GM13976 (cell line): ENCODE measurements at regions not wholly inside any gene's neighbourhood (a gene's known extent, or its start where the extent isn't known, plus 50 kb on each side); places are given as distances from the start of the nearest gene placed in this dataset.
"Not testable (repeated sequence)": the region's sequence is repeated elsewhere in the genome, so short reads cannot be mapped to it uniquely, and the experiment has no call there.

ENCODE experiments used
- DNase-seq: peaks from one replicate; pipeline ENCODE4 v3.0.0; 2012; ENCODE audit warnings: low spot score
- CTCF ChIP-seq: IDR thresholded peaks from 2 replicates; pipeline ENCODE4 v1.5.1; 2012; ENCODE audit warnings: borderline replicate concordance, mild to moderate bottlenecking; ENCODE audit not compliant: insufficient read depth; ENCODE audit errors: extremely low read depth, missing control alignments, control extremely low read depth
- in situ Hi-C: fragments of 300-500 bp; cut with MboI; formaldehyde crosslinking; loops from one replicate; pipeline ENCODE4 v1.12.0; 2022; ENCODE audit warnings: low sequenced_read_pairs, mixed read lengths, inconsistent platforms; ENCODE audit not compliant: unreplicated experiment

DNA sequence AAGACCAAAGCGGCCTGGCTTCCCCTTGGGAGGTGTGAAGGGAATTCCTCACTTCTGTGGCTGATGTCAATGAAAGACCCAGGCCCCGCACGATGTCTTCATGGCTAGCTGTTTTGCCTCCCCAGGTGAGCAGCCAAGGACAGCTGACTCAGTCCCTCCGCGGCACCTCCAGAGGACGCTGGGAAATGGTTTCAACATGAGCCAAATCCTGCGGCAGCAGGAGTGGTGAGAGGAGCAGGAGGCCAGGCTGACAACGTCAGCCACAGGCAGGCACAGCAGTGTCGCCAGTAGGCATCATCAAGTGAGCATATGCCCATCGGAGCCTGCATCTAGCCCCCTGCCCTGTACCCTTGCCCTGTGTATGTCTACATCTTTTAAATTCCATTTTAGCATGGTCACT, 156.4 kb upstream of the RAB6C start:
- in situ Hi-C loops: no loop called here
- no peak for DNase-seq
- TF ChIP-seq CTCF: no peak

DNA sequence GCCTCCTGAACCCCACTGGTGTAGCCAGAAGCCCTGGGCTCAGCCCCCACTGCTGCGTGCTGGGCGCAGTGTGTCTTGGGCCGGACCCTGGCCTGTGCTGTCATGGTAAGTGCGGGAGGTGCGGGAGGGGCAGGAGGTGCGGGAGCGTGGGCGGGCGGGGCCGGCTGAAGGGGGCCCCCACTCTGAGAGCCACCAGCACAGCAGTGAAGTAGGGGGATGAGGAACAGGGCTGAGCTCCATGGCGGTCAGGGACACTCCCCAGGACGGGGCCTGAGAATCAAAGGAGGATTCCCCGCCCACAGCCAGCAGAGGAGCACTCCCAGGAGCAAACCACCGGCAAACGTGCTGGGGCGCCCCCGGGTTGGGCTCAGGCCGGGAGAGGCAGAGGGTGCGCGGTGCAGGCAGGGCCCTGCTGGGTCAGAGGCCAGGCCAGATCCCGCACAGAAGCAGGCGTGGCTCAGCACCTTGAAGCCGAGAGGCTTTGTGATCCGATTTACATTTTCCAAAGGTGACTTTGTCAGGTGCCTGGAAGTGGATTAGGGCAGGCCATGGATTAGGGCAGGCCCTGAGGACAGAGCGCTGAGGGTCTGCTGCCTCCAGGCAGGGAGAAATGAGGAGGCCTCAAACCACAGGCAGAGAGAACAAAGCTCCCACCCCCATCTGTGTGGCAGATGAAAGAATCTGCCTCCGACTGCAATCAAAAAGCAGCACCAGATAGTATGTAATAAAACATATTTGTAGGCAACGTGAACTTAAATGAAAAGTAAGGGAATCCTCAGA, 152.0 kb upstream of the RAB6C start:
- no peak for TF ChIP-seq CTCF
- in situ Hi-C loops: no loop called here
- no peak for DNase-seq

DNA sequence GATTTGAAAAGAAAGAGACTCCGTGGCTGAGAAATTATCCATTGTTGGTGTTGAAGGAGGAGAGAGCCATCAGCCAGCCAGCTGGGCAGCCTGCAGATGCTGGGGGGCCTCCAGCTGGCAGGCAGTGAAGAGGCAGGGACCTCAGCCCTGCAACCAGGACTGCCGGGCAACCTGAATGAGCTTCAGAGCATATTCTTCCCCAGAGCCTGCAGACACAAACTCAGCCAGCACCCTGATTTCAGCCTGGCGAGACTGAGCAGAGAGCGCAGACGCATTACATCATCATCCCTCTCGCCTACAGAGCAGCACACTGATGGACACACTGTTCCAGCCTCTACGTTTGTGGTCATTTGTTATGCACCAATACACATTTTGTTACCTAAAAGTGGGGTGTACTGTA, 150.7 kb upstream of the RAB6C start:
- DNase-seq: no peak
- in situ Hi-C loops: no loop called here
- no peak for TF ChIP-seq CTCF

GRCh38 chr2:129829588-129829987, 149.9 kb upstream of the RAB6C start:
- no peak for TF ChIP-seq CTCF
- no peak for DNase-seq
- in situ Hi-C loops: no loop called here

DNA sequence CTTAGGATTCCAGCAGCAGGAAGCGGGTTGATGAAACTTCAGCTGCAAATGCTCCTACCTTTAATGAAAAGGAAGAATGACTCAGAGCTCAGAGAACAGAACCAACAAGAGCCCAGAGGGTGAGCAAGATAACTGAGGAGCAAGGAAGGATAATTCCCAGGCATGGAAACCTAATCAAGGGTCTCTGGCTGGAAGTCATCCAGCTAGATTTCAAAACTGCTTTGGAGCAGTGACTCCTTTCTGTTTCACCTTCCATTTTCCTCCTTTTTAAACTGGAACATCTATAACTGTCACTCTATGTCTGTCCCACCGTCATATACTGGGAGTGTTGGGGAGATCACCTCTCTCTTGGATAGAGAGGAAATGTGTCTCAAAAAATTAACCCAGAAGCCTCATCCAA, 148.4 kb upstream of the RAB6C start:
- DNase-seq: no peak
- no peak for TF ChIP-seq CTCF
- in situ Hi-C loops: no loop called here

GRCh38 chr2:129833465-129833864, 146.0 kb upstream of the RAB6C start:
- in situ Hi-C loops, DNase-seq: not testable (repeated sequence)

DNA sequence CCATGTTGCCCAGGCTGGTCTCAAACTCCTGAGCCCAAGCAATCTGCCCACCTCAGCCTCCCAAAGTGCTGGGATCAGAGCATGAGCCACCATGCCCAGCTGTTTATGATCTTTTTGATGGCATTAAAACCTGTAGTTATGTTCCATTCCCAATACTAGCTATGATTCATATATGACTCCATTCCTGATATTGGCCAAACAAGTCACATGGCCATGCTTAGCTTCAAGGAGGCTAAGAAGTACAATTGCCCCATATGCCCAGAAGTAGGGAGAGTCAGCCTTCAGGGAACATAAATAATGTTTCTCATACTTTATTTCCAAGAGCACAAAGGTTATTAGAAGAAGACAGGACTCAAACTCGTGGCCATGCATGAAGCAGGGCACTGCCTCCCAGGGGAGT, 132.4 kb upstream of the RAB6C start:
- no peak for DNase-seq
- TF ChIP-seq CTCF: no peak
- in situ Hi-C loops: no loop called here
